ENCODE measurements at regions not wholly inside any gene's neighbourhood (a gene's known extent, or its start where the extent isn't known, plus 50 kb on each side); places are given as distances from the start of the nearest gene placed in this dataset.

- DNase-seq (ENCODE audit: low read depth), result no peak
- TF ChIP-seq CTCF (IDR thresholded peaks at IDR 0.05; ENCODE audit: insufficient read depth, low read length), result no peak
Measured at GRCh38 chr18:43744960-43745745, 467.9 kb upstream of the SYT4 start.

GRCh38 chr18:43751203-43751602 lies 473.9 kb upstream of the SYT4 start:
- DNase-seq (ENCODE audit: low read depth), result no peak
- no peak for TF ChIP-seq CTCF (IDR thresholded peaks at IDR 0.05; ENCODE audit: insufficient read depth, low read length)
- H3K4me3 ChIP-seq (ENCODE audit: low read depth, low read length), result no peak overlapping the region

More at GRCh38 chr18:43744960-43745745, 467.9 kb upstream of the SYT4 start:
- no peak overlapping the region for H3K4me3 ChIP-seq (ENCODE audit: low read depth, low read length)

GRCh38 chr18:43751835-43752234 lies 474.5 kb upstream of the SYT4 start:
- no peak for TF ChIP-seq CTCF (IDR thresholded peaks at IDR 0.05; ENCODE audit: insufficient read depth, low read length)
- H3K4me3 ChIP-seq (ENCODE audit: low read depth, low read length), result no peak overlapping the region
- no peak for DNase-seq (ENCODE audit: low read depth)

- H3K4me3 ChIP-seq (ENCODE audit: low read depth, low read length), result no peak overlapping the region
- DNase-seq (ENCODE audit: low read depth), result no peak
- no peak for TF ChIP-seq CTCF (IDR thresholded peaks at IDR 0.05; ENCODE audit: insufficient read depth, low read length)
Measured at GRCh38 chr18:43757273-43757672, 480.0 kb upstream of the SYT4 start.

GRCh38 chr18:43758734-43759133 lies 481.4 kb upstream of the SYT4 start:
- no peak overlapping the region for H3K4me3 ChIP-seq (ENCODE audit: low read depth, low read length)
- no peak for DNase-seq (ENCODE audit: low read depth)
- TF ChIP-seq CTCF (IDR thresholded peaks at IDR 0.05; ENCODE audit: insufficient read depth, low read length), result no peak

GRCh38 chr18:43760010-43760409 lies 482.7 kb upstream of the SYT4 start:
- no peak for DNase-seq (ENCODE audit: low read depth)
- no peak for TF ChIP-seq CTCF (IDR thresholded peaks at IDR 0.05; ENCODE audit: insufficient read depth, low read length)
- no peak overlapping the region for H3K4me3 ChIP-seq (ENCODE audit: low read depth, low read length)

- TF ChIP-seq CTCF (IDR thresholded peaks at IDR 0.05; ENCODE audit: insufficient read depth, low read length), result no peak
- DNase-seq (ENCODE audit: low read depth), result no peak
- H3K4me3 ChIP-seq (ENCODE audit: low read depth, low read length), result no peak overlapping the region
Measured at GRCh38 chr18:43772907-43773306, 495.6 kb upstream of the SYT4 start.

All from fibroblast of the aortic adventitia (primary cell).